Astrocyte (in vitro differentiated cells and primary cell): ENCODE measurements at regions not wholly inside any gene's neighbourhood (a gene's known extent, or its start where the extent isn't known, plus 50 kb on each side); places are given as distances from the start of the nearest gene placed in this dataset.
"Not testable (repeated sequence)": the region's sequence is repeated elsewhere in the genome, so short reads cannot be mapped to it uniquely, and the experiment has no call there.

ENCODE experiments used
- EZH2 ChIP-seq: IDR thresholded peaks from 2 replicates; pipeline ENCODE4 v1.6.1; 2012; ENCODE audit warnings: mild to moderate bottlenecking, low read length, inconsistent platforms; ENCODE audit not compliant: insufficient read depth
- TF ChIP-seq, protein P1 (sequence below): IDR thresholded peaks from 2 replicates; pipeline ENCODE4 v1.5.1; 2011; ENCODE audit warnings: low read depth, mild to moderate bottlenecking, inconsistent platforms, low read length, moderate library complexity; ENCODE audit not compliant: insufficient read depth

- TF ChIP-seq, protein P1, sequence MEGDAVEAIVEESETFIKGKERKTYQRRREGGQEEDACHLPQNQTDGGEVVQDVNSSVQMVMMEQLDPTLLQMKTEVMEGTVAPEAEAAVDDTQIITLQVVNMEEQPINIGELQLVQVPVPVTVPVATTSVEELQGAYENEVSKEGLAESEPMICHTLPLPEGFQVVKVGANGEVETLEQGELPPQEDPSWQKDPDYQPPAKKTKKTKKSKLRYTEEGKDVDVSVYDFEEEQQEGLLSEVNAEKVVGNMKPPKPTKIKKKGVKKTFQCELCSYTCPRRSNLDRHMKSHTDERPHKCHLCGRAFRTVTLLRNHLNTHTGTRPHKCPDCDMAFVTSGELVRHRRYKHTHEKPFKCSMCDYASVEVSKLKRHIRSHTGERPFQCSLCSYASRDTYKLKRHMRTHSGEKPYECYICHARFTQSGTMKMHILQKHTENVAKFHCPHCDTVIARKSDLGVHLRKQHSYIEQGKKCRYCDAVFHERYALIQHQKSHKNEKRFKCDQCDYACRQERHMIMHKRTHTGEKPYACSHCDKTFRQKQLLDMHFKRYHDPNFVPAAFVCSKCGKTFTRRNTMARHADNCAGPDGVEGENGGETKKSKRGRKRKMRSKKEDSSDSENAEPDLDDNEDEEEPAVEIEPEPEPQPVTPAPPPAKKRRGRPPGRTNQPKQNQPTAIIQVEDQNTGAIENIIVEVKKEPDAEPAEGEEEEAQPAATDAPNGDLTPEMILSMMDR, result not testable (repeated sequence)
- TF ChIP-seq EZH2, result not testable (repeated sequence)
Measured at GRCh38 chr4:3618341-3618740, 86.1 kb upstream of the LRPAP1 start.
